ENCODE measurements at regions not wholly inside any gene's neighbourhood (a gene's known extent, or its start where the extent isn't known, plus 50 kb on each side); places are given as distances from the start of the nearest gene placed in this dataset.
"Not testable (repeated sequence)": the region's sequence is repeated elsewhere in the genome, so short reads cannot be mapped to it uniquely, and the experiment has no call there.

DNA sequence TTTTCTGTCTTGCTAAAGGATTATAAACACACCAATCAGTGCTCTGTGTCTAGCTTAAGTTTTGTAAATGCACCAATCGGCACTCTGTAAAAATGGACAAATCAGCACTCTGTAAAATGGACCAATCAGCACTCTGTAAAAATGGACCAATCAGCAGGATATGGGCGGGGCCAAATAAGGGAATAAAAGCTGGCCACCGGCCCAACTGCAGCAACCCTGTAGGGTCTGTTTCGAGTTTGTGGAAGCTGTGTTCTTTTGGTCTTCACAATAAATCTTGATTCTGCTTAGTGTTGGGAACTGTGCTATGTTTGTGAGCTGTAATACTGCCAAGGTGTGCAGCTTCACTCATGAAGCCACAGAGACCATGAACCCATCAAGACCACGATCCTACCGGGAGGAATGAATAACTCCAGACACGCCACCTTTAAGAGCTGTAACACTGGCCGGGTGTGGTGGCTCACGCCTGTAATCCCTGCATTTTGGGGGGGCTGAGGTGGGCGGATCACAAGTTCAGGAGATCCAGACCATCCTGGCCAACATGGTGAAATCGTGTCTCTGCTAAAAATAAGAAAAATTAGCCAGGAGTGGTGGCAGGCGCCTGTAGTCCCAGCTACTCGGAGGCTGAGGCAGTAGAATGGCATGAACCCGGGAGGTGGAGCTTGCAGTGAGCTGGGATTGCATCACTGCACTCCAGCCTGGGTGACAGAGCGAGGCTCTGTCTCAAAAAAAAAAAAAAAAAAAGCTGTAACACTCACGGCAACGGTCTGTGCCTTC, 133.0 kb upstream of the GDF10 start:
- DNase-seq = not testable (repeated sequence)

DNA sequence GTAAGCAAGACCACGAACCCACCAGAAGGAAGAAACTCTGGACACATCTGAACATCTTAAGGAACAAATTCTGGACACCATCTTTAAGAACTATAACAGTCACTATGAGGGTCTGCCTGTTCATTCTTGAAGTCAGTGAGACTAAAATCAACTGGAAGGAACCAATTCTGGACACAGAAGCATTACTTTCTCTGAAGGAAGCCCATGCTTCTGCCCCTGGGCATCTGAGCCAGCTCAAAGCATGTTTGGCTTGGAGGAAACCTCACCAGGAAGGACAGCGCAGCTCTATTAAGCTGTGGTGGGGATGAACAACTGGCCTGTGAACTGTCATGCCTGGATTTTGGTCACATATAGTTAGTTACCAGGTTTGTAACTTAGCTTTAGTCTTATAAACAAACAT, 132.4 kb upstream of the GDF10 start:
- peak in 1 of 2 donors; percentile 16 for DNase-seq

- DNase-seq = peak in 1 of 2 donors; percentile 37
Measured at GRCh38 chr10:47169581-47169980, 130.4 kb upstream of the GDF10 start.

GRCh38 chr10:47173929-47174442, 126.0 kb upstream of the GDF10 start:
- DNase-seq = no peak

- DNase-seq = no peak
Measured at GRCh38 chr10:47175181-47176123, 124.5 kb upstream of the GDF10 start.

DNA sequence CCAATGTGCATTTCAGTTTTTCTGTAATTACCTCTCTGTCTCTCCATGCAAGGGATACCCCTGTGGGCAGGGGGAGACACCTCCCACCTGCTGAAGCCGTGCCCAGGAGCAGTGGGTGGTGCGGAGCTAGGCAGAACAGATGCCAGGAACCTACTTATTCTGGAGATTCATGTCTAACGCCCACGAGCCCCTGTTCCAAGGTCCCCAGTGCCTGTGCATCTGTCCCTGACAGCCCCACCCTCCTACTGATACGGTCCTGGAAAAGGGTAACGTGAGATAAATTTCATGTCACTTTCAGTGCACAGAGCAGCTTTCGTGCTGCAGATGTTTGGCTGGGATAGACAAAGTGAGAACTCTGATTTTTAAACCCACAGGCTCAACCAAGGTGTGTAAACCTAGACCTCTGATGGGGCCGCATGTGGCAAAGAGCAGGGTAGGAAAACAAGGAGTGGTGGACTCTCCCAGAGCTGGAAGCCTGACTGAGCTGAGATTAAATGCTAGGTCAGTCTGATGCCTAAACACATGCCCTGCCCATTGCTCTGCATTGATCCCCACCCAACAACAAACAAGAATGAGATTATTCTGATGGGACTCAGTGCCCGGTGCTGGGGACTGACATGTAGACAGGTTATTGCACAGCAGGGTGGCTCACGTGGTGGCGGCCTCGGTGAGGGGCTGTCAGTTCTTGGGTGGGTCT, 123.6 kb upstream of the GDF10 start:
- DNase-seq = no peak

DNA sequence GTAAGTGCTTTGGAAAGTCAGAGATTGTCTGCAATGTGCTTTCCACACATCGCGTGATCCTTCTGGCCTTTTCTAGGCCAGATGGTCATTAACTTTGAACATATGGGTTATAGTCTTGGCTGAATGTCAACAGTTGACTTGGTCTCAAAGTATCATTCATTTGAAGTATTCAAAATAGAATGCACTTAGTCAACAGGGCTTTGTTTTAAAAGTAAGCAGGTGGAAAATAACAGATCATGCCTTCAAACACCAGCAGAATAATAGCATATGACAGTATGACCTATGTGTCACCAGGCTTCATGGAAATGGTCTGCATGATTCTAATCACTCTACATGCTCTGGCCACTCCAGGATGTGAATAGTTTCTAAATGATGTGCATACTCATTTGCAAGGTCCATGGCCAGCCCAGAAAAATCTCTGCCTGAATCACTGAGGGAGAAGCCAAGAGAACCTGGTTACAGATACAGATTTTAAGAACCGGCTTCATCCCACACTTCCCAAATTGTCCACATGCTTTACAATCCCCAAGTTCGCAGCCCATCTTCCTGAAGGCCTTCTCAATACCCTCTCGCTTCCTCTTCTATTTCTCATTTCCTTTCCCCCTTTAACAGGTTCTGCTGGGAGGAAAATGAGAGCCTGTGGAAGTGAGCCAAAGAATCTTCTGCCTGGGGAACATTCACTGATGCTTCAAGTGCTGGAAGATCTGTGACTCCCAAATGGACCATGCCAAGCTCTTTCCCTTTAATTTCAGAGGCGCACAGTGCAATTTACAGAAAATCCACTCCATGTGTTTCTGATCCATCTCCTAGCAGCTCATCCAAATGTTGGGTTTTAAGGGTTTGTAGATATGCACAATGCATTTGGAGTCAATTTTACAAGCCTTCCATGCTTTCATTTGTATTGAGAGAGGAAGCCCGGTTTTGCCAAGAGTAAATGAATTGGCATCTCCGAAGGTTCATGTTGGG, 122.8 kb upstream of the GDF10 start:
- DNase-seq = no peak

DNA sequence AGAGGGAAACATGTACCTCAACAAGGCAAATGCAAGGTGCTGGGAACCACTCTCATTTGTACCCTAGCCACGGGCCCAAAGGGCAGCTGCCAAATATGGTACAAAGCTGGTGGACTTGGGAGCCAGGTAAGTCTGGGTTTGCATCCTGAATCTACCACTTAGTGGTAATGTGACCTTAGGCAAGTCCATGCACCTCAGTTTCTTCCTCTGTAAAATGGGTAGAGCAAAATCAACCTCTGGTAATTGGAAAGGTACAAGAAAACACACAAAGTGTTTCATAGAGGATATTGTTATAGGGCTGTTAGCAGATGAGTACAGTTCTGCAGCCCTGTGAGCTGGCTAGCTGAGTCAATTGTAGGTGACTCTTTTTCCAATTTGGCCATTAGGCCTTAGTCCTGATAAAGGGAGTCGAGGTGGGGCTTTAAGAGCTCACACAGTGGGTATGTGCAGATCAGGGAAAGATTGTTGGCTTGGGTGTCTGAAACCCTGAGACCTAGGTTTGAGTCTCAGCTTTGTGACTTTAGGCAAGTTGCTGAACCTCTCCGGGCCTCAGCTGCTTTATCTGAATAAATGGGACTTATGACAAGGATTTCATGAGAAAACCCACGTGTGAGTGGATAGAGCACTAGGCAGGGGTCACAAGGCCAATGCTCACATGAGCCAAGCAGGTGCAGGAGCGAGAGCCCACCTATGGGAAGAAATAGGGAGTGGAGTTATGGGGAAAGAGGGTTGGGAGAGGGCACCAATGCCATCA, 121.3 kb upstream of the GDF10 start:
- no peak for DNase-seq

DNA sequence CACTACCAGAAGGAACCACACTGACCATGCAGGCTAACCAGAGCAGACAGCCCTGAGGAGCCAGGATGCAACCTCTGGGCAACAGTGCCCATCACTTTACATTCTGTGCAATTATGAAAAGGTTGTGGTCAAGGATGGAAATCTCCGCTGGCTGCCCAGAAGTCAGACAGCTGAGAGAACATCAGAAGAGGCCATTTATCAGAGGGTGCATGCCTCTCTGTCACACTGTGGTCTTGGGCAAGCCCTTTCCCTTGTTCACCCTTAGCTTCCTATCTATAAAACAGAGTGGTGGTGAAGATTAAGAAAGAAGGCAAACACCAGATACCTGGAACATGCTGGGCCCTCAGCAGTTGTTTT, 120.7 kb upstream of the GDF10 start:
- DNase-seq = no peak

DNA sequence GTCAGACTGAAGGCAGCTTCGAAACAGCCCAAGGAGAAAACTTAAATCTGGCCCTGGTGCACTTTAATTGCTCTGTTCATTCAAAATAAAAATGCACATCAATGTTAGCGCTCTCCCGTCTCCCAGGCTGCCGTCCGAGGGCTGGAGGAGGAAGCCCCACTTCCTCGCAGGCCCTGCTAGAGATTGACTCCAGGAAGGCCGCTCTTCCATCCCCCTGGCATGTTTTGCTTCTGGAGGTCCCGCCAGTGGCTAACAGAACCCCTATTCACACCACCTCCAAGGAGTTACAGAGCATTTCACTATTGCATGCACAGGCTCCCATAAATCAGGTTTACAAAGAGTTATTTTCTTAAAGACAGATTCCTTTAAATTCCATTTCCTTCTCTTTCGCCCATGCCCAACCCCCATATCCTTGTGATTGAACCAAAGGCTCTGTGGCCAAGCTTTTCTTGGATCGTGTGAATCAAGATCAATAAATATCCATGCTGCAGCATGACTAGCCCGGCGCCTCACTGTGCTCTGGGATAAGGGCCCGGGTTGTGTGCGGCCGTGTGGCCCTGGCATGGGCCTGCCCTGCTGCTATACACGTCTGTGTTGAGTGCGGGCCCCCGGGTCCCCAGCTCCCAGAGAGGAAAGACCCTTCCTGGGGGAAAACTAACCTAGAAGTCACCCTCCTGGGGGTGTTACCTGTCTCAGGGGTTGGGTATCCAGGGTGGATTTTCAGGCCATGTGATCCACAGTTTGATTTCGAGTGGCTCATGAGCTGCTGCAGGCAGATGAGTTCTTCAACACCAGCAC, 118.7 kb upstream of the GDF10 start:
- DNase-seq = no peak

- no peak for DNase-seq
Measured at GRCh38 chr10:47182934-47183703, 116.9 kb upstream of the GDF10 start.

GRCh38 chr10:47183704-47184041, 116.3 kb upstream of the GDF10 start:
- no peak for DNase-seq

DNA sequence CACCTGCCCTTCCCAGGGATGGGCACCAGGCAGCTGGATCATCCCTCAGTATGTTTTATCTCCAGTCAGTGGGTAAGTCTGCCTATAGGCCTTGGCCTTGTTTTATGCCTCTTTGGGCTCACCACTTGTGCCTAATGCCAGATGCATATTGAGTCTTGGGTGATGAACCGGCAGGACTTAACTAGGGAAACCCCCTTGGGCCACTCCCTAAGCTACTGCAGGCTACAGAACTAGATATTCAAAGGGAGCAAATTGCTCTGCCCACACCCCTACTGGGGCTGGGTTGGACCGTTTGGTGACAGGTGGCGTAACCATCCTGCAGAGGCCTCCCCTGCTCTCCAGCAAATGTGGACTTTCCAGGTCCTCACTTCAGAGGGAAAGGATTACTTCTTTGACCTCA, 115.7 kb upstream of the GDF10 start:
- no peak for DNase-seq

DNA sequence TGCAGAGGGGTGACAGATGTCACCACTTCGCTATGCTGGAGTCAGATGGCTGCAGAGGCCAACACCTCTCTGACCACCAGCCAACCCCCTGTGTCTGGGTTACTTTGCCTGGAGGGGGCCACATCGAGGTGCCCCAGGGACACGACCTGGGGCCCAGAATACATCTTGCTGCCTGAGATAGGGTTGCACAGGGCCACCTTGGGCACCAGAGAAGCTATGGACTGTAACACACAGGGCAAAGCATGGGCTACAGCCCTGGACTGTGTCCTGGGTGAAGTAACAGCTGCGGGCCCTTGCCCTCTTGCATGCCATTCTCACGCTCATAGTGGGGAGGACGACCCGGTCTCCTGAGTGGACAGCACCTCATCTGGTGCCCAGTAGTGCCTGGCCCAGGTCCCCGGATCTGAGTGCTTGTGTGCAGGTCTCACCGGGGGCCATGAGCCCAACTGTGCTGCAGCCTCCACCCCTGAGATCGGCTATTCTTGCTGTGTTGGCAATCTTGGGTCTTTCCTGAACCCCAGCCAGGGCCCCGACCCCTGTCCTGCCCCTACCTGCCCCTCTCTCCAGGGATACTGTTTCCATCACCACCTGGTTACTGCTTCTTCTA, 115.2 kb upstream of the GDF10 start:
- DNase-seq = no peak

- DNase-seq = no peak
Measured at GRCh38 chr10:47186941-47187340, 113.1 kb upstream of the GDF10 start.

- no peak for DNase-seq
Measured at GRCh38 chr10:47187592-47187991, 112.4 kb upstream of the GDF10 start.

GRCh38 chr10:47188156-47188555, 111.8 kb upstream of the GDF10 start:
- DNase-seq = no peak

DNA sequence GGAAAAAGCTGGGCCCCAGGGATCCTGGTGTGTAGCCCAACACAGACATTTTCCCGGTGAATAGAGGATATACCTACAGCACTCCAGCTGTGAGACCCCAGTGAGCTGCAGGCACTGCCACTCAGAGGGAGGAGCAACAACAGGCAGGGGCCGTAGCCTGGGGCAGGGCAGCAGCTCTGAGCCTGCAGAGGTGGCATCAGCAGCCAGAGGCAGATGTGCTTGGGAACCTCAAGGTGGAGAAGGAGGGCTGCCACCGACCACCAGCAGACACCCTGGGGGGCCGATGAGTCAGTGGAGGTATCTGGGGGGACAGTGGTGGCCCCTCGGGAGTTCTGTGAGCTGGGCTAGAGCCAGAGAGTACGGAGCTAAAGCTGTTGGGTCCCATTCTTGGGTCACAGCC, 110.2 kb upstream of the GDF10 start:
- DNase-seq = no peak
